H1 (cell line): ENCODE measurements at regions not wholly inside any gene's neighbourhood (a gene's known extent, or its start where the extent isn't known, plus 50 kb on each side); places are given as distances from the start of the nearest gene placed in this dataset.

Source experiments
- CTCF ChIA-PET: fragments of 300-600 bp; sonication (Branson Sonifier 250); formaldehyde crosslinking; loops from one replicate; lab custom pipeline; 2021; ENCODE audit not compliant: partially characterized antibody; lab: Charles Lee
- POLR2A ChIA-PET: fragments of 300-600 bp; sonication (Branson Sonifier 250); formaldehyde crosslinking; loops from one replicate; lab custom pipeline; 2021; ENCODE audit warnings: inconsistent platforms; ENCODE audit not compliant: partially characterized antibody; lab: Charles Lee
- DNase-seq, 2 experiments: peaks; one replicate each; pipeline versions ENCODE4 v3.0.0 to v3.0.0-alpha.2; 2010 to 2022; ENCODE audit warnings: low spot score in 2 of 2, low read depth in 1 of 2, mixed read lengths in 1 of 2
- FAIRE-seq: peaks from 2 replicates; lab custom pipeline; 2011; peaks lifted over from hg19 to GRCh38; lab: Jason Lieb, UNC
- H2AFZ ChIP-seq: 2 replicates; pipeline ENCODE4 v1.8.1; 2012; ENCODE audit warnings: low read length, inconsistent platforms
- H2AK5ac ChIP-seq: 2 replicates; pipeline ENCODE4 v1.6.1; 2013; ENCODE audit warnings: low read depth, low read length
- H2BK120ac ChIP-seq: replicated peaks from 2 replicates; pipeline ENCODE3; 2013; ENCODE audit warnings: low read depth, low read length, inconsistent platforms
- H2BK12ac ChIP-seq: 2 replicates; pipeline ENCODE4 v1.6.1; 2013; ENCODE audit warnings: low read depth, low read length
- H2BK15ac ChIP-seq: 2 replicates; pipeline ENCODE4 v1.6.1; 2013; ENCODE audit warnings: low read length
- H2BK20ac ChIP-seq: 2 replicates; pipeline ENCODE4 v1.6.1; 2013; ENCODE audit warnings: low read length
- H2BK5ac ChIP-seq: 2 replicates; pipeline ENCODE4 v1.6.1; 2013; ENCODE audit warnings: low read depth, low read length
- H3K14ac ChIP-seq: 2 replicates; pipeline ENCODE4 v1.6.1; 2013; ENCODE audit warnings: inconsistent platforms; ENCODE audit not compliant: insufficient read length
- H3K18ac ChIP-seq: 2 replicates; pipeline ENCODE4 v1.6.1; 2013; ENCODE audit warnings: low read length; ENCODE audit errors: extremely low read depth
- H3K23ac ChIP-seq: 2 replicates; pipeline ENCODE4 v1.6.1; 2013; ENCODE audit warnings: inconsistent platforms; ENCODE audit not compliant: insufficient read length
- H3K23me2 ChIP-seq: 2 replicates; pipeline ENCODE4 v1.6.1; 2013; ENCODE audit warnings: low read depth, low read length
- H3K27ac ChIP-seq: 2 replicates; pipeline ENCODE4 v1.6.1; 2011; ENCODE audit warnings: low read depth, low read length, inconsistent platforms
- H3K27me3 ChIP-seq, 4 experiments: replicated peaks in 1 of 4; 1 replicate in 1 of 4; 2 replicates in 3 of 4; pipeline versions ENCODE4 v1.6.1 to v1.8.1; 2011 to 2013; ENCODE audit warnings: low read length in 3 of 4, mild to moderate bottlenecking in 3 of 4, inconsistent platforms in 2 of 4, mixed read lengths in 2 of 4, moderate library complexity in 1 of 4; ENCODE audit not compliant: control insufficient read depth in 3 of 4, insufficient read depth in 3 of 4; ENCODE audit errors: extremely low read depth in 1 of 4
- H3K36me3 ChIP-seq, 4 experiments: 2 replicates each; pipeline versions ENCODE4 v1.6.1 to v1.8.1; 2011 to 2013; ENCODE audit warnings: mild to moderate bottlenecking in 4 of 4, low read length in 3 of 4, moderate library complexity in 2 of 4, control low read depth in 1 of 4, inconsistent platforms in 1 of 4; ENCODE audit not compliant: insufficient read depth in 4 of 4, control insufficient read depth in 2 of 4
- H3K4ac ChIP-seq: replicated peaks from 2 replicates; pipeline ENCODE3; 2013; ENCODE audit warnings: low read length, low read depth, mixed read lengths, inconsistent platforms; ENCODE audit not compliant: insufficient read length
- H3K4me1 ChIP-seq, 4 experiments: replicated peaks in 1 of 4; 1 replicate in 1 of 4; 2 replicates in 3 of 4; pipeline versions ENCODE4 v1.6.1 to v1.8.1; 2011 to 2013; ENCODE audit warnings: low read length in 3 of 4, inconsistent platforms in 2 of 4, mixed read lengths in 1 of 4; ENCODE audit not compliant: insufficient read depth in 4 of 4, control insufficient read depth in 3 of 4
- H3K4me2 ChIP-seq, 2 experiments: 2 replicates each; pipeline versions ENCODE4 v1.6.1 to v1.8.1; 2011 to 2013; ENCODE audit warnings: low read depth in 2 of 2, low read length in 2 of 2, control low read depth in 1 of 2, inconsistent platforms in 1 of 2, mild to moderate bottlenecking in 1 of 2; ENCODE audit not compliant: insufficient read depth in 1 of 2
- H3K4me3 ChIP-seq, 4 experiments: fragments of 200-600, 300-600 bp in 1 of 4; sonication (generic), shearing (Covaris generic), sonication (Bioruptor Twin) in 1 of 4; 2 replicates each; pipeline versions ENCODE4 v1.5.1 to v1.8.1; 2011 to 2016; ENCODE audit warnings: low read length in 4 of 4, low read depth in 3 of 4, control low read depth in 2 of 4, inconsistent platforms in 2 of 4, mild to moderate bottlenecking in 2 of 4, mixed read lengths in 1 of 4, moderate library complexity in 1 of 4; ENCODE audit not compliant: insufficient read depth in 2 of 4; ENCODE audit errors: extremely low read depth in 1 of 4
- H3K56ac ChIP-seq: replicated peaks from 2 replicates; pipeline ENCODE3; 2013; ENCODE audit warnings: low read depth, mild to moderate bottlenecking, mixed read lengths, low read length, inconsistent platforms; ENCODE audit not compliant: insufficient read length
- H3K79me1 ChIP-seq: 2 replicates; pipeline ENCODE4 v1.6.1; 2013; ENCODE audit warnings: low read depth, low read length, control low read depth
- H3K79me2 ChIP-seq, 2 experiments: 2 replicates each; pipeline versions ENCODE4 v1.6.1 to v1.8.1; 2012 to 2013; ENCODE audit warnings: low read length in 2 of 2, mild to moderate bottlenecking in 2 of 2, inconsistent platforms in 1 of 2; ENCODE audit not compliant: insufficient read depth in 2 of 2, control insufficient read depth in 1 of 2
- H3K9ac ChIP-seq, 4 experiments: replicated peaks in 1 of 4; 1 replicate in 1 of 4; 2 replicates in 3 of 4; pipeline versions ENCODE4 v1.6.1 to v1.8.1; 2011 to 2013; ENCODE audit warnings: low read depth in 3 of 4, low read length in 3 of 4, control low read depth in 2 of 4, mild to moderate bottlenecking in 2 of 4, moderate library complexity in 2 of 4, inconsistent platforms in 1 of 4; ENCODE audit errors: extremely low read depth in 1 of 4
- H3K9me3 ChIP-seq, 2 experiments: 2 replicates each; pipeline versions ENCODE4 v1.6.1 to v1.8.1; 2012 to 2013; ENCODE audit warnings: mild to moderate bottlenecking in 2 of 2, moderate library complexity in 2 of 2, control low read depth in 1 of 2, inconsistent platforms in 1 of 2, low read depth in 1 of 2, low read length in 1 of 2, mixed read lengths in 1 of 2; ENCODE audit not compliant: insufficient read depth in 2 of 2
- H4K20me1 ChIP-seq, 2 experiments: replicated peaks in 1 of 2; 2 replicates each; pipeline versions ENCODE3 to v1.8.1; 2011 to 2013; ENCODE audit warnings: inconsistent platforms in 2 of 2, low read length in 2 of 2, mild to moderate bottlenecking in 1 of 2; ENCODE audit not compliant: insufficient read depth in 2 of 2, control insufficient read depth in 1 of 2
- H4K5ac ChIP-seq: 2 replicates; pipeline ENCODE4 v1.6.1; 2013; ENCODE audit warnings: low read length, low read depth, mixed read lengths, inconsistent platforms; ENCODE audit not compliant: insufficient read length
- H4K8ac ChIP-seq: 2 replicates; pipeline ENCODE4 v1.8.0; 2013; ENCODE audit warnings: mild to moderate bottlenecking, moderate library complexity, low read length, inconsistent platforms; ENCODE audit not compliant: insufficient read depth; ENCODE audit errors: extremely low read depth
- H4K91ac ChIP-seq: replicated peaks from 2 replicates; pipeline ENCODE3; 2013; ENCODE audit warnings: low read length, mixed read lengths, inconsistent platforms; ENCODE audit not compliant: insufficient read length
- BACH1 ChIP-seq: IDR thresholded peaks from 2 replicates; pipeline ENCODE4 v1.6.1; 2012; ENCODE audit warnings: low read length, improper control_type of control experiment
- SP2 ChIP-seq: IDR thresholded peaks from 2 replicates; pipeline ENCODE4 v1.6.1; 2012; ENCODE audit warnings: mild to moderate bottlenecking, low read length, inconsistent platforms
- SUZ12 ChIP-seq: fragments of 200-600 bp; sonication (generic); IDR thresholded peaks from 2 replicates; pipeline ENCODE4 v1.6.1; 2012; ENCODE audit warnings: mild to moderate bottlenecking, inconsistent platforms, low read length, moderate library complexity, mixed read lengths
- TAF1 ChIP-seq: IDR thresholded peaks from 2 replicates; pipeline ENCODE4 v1.6.1; 2011; ENCODE audit warnings: mild to moderate bottlenecking, low read depth, low read length

DNA sequence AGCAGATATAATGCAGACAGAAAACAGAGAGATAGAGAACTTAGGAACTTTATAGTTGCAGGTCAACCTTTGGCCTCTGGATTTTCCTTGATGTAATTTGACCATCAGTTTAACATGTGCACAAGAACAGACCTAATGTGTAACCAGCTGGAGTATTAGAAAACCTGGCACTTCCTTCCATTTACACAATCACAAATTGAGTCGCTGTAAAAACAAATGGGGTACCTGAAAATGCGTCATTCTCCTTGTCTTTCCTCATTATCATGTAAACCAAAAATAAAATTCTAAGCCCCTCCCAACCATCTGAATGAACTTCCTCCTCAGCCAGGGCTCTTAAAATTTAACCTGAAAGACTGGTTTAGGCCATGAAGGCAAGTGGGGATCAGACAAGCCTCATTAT lies 358.4 kb upstream of the MAGEB16 start (continued):
- no peak for TF ChIP-seq TAF1

DNA sequence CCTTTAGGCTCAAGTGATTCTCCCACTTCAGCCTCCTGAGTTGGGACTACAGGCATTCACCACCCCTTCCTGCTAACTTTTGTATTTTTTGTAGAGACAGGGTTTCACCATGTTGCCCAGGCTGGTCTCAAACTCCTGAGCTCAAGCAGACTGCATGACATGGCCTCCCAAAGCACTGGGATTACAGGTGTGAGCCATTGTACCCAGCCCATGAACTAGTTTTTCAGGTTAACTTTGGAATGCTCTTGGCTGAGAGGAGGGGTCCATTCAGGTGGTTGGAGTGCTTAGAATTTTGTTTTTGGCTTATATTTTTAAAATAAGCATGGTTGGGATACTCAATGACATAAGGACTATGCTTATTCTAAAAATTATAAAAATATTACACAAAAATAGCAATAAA lies 355.7 kb upstream of the MAGEB16 start:
- Histone ChIP-seq H3K4ac (no peak overlapping the region), H3K4me1 (peaks cover 0 to 5% (median 0%) of the 10 kb centered on the region in 4 experiments; a peak in 3 of 7 replicates), H3K4me3 (no peak overlapping the region), H3K36me3 (no peaks in the 10 kb centered on the region; a peak in 1 of 8 replicates), H3K27ac (no peak overlapping the region), H3K79me2 (no peaks in the 10 kb centered on the region), H2BK120ac (no peak overlapping the region), H4K8ac (no peak overlapping the region), H4K91ac (no peak overlapping the region), H2BK20ac (no peak overlapping the region), H2AK5ac (no peak overlapping the region), H3K23me2 (no peaks in the 10 kb centered on the region), H3K14ac (no peak overlapping the region), H3K4me2 (no peak overlapping the region), H3K56ac (no peak overlapping the region), H3K23ac (no peak overlapping the region), H3K79me1 (no peaks in the 10 kb centered on the region), H3K9me3 (peaks cover 4 to 5% of the 10 kb centered on the region in 2 experiments; a peak in 1 of 4 replicates), H3K27me3 (no peaks in the 10 kb centered on the region), H4K5ac (no peak overlapping the region), H2BK5ac (no peak overlapping the region), H4K20me1 (no peaks in the 10 kb centered on the region), H2BK15ac (no peak overlapping the region), H3K18ac (no peak overlapping the region), H3K9ac (no peak overlapping the region), H2BK12ac (no peak overlapping the region), H2AFZ (no peak overlapping the region)
- CTCF ChIA-PET, result no interaction called here
- FAIRE-seq (no peak), DNase-seq (no peak)
- POLR2A ChIA-PET, result no interaction called here
- TF ChIP-seq SP2 (no peak), BACH1 (no peak), SUZ12 (no peak)
